ENCODE measurements at regions not wholly inside any gene's neighbourhood (a gene's known extent, or its start where the extent isn't known, plus 50 kb on each side); places are given as distances from the start of the nearest gene placed in this dataset.

GRCh38 chr21:41684381-41685245 lies 82.2 kb downstream of the RIPK4 start:
- Histone ChIP-seq H3K4me1 (ENCODE audit: control insufficient read depth in 2 of 2, insufficient read depth in 1 of 2, low read depth in 1 of 2, low read length in 2 of 2) (no peaks in the 10 kb centered on the region), H3K9me3 (replicated peaks in 1 of 2; ENCODE audit: control insufficient read depth in 2 of 2, insufficient read depth in 1 of 2, low read depth in 1 of 2, low read length in 2 of 2) (no peaks in the 10 kb centered on the region), H2BK120ac (ENCODE audit: low read depth, low read length) (no peak overlapping the region), H2BK5ac (ENCODE audit: low read length) (no peak overlapping the region), H3K4me2 (ENCODE audit: insufficient read depth, low read length, poor library complexity, severe bottlenecking) (no peak overlapping the region), H4K91ac (ENCODE audit: low read depth, low read length, poor library complexity) (no peak overlapping the region), H2AFZ (ENCODE audit: low read length) (no peak overlapping the region), H3K14ac (ENCODE audit: low read length) (no peak overlapping the region), H2BK15ac (ENCODE audit: low read length) (peak overlapping the region; percentile 11), H3K36me3 (replicated peaks in 1 of 2; ENCODE audit: control insufficient read depth in 2 of 2, insufficient read depth in 2 of 2, low read length in 2 of 2) (no peaks in the 10 kb centered on the region), H2AK5ac (ENCODE audit: low read depth, low read length) (no peak overlapping the region), H3K23ac (ENCODE audit: low read depth, low read length, poor library complexity) (no peak overlapping the region), H3K4me3 (ENCODE audit: low read length in 2 of 2) (no peak overlapping the region), H3K18ac (ENCODE audit: low read length) (peak overlapping the region; percentile 40), H3K4ac (ENCODE audit: low read length) (no peak overlapping the region), H3K9ac (ENCODE audit: low read depth, low read length, poor library complexity) (no peak overlapping the region), H3K27me3 (ENCODE audit: control insufficient read depth in 3 of 3, insufficient read depth in 3 of 3, low read depth in 1 of 3, low read length in 3 of 3) (no peaks in the 10 kb centered on the region), H3K27ac (replicated peaks; ENCODE audit: low read length) (no peak overlapping the region), H3K79me1 (ENCODE audit: low read depth, low read length) (no peaks in the 10 kb centered on the region), H4K8ac (ENCODE audit: low read depth, low read length) (no peak overlapping the region), H2BK12ac (ENCODE audit: low read length) (no peak overlapping the region)
- DNase-seq (ENCODE audit: low spot score), result no peak
- no CpG with 5 or more reads among the region's 26 CpGs for WGBS, 2 donors (ENCODE audit: extremely low coverage in 2 of 2, insufficient read length in 2 of 2, insufficient replicate concordance in 1 of 2)

GRCh38 chr21:41683815-41684214 lies 83.0 kb downstream of the RIPK4 start:
- no peak overlapping the region for H3K14ac ChIP-seq (ENCODE audit: low read length)
- H2AK5ac ChIP-seq (ENCODE audit: low read depth, low read length), result no peak overlapping the region
- peak overlapping the region; percentile 21 for H3K18ac ChIP-seq (ENCODE audit: low read length)
- H2BK120ac ChIP-seq (ENCODE audit: low read depth, low read length), result no peak overlapping the region
- no peaks in the 10 kb centered on the region for H3K79me1 ChIP-seq (ENCODE audit: low read depth, low read length)
- no CpG with 5 or more reads among the region's 10 CpGs for WGBS, 2 donors (ENCODE audit: extremely low coverage in 2 of 2, insufficient read length in 2 of 2, insufficient replicate concordance in 1 of 2)
- no peak overlapping the region for H3K23ac ChIP-seq (ENCODE audit: low read depth, low read length, poor library complexity)
- no peaks in the 10 kb centered on the region for H3K36me3 ChIP-seq (replicated peaks in 1 of 2; ENCODE audit: control insufficient read depth in 2 of 2, insufficient read depth in 2 of 2, low read length in 2 of 2)
- H2BK5ac ChIP-seq (ENCODE audit: low read length), result no peak overlapping the region
- H4K8ac ChIP-seq (ENCODE audit: low read depth, low read length), result no peak overlapping the region
- H3K4me2 ChIP-seq (ENCODE audit: insufficient read depth, low read length, poor library complexity, severe bottlenecking), result no peak overlapping the region
- H3K27me3 ChIP-seq (ENCODE audit: control insufficient read depth in 3 of 3, insufficient read depth in 3 of 3, low read depth in 1 of 3, low read length in 3 of 3), result no peaks in the 10 kb centered on the region
- no peak overlapping the region for H2BK15ac ChIP-seq (ENCODE audit: low read length)
- no peak overlapping the region for H3K27ac ChIP-seq (replicated peaks; ENCODE audit: low read length)
- H4K91ac ChIP-seq (ENCODE audit: low read depth, low read length, poor library complexity), result no peak overlapping the region
- no peak overlapping the region for H3K4me3 ChIP-seq (ENCODE audit: low read length in 2 of 2)
- H3K4me1 ChIP-seq (ENCODE audit: control insufficient read depth in 2 of 2, insufficient read depth in 1 of 2, low read depth in 1 of 2, low read length in 2 of 2), result peaks cover 0 to 3% of the 10 kb centered on the region in 2 donors
- no peak for DNase-seq (ENCODE audit: low spot score)
- H2AFZ ChIP-seq (ENCODE audit: low read length), result no peak overlapping the region
- H2BK12ac ChIP-seq (ENCODE audit: low read length), result no peak overlapping the region
- no peak overlapping the region for H3K4ac ChIP-seq (ENCODE audit: low read length)
- H3K9ac ChIP-seq (ENCODE audit: low read depth, low read length, poor library complexity), result no peak overlapping the region
- no peaks in the 10 kb centered on the region for H3K9me3 ChIP-seq (replicated peaks in 1 of 2; ENCODE audit: control insufficient read depth in 2 of 2, insufficient read depth in 1 of 2, low read depth in 1 of 2, low read length in 2 of 2)

GRCh38 chr21:41682719-41683179 lies 84.1 kb downstream of the RIPK4 start:
- no peak overlapping the region for H3K27ac ChIP-seq (replicated peaks; ENCODE audit: low read length)
- no peak overlapping the region for H2AFZ ChIP-seq (ENCODE audit: low read length)
- H3K4me1 ChIP-seq (ENCODE audit: control insufficient read depth in 2 of 2, insufficient read depth in 1 of 2, low read depth in 1 of 2, low read length in 2 of 2), result peaks cover 0 to 12% of the 10 kb centered on the region in 2 donors
- H3K79me1 ChIP-seq (ENCODE audit: low read depth, low read length), result no peaks in the 10 kb centered on the region
- no peak overlapping the region for H3K4ac ChIP-seq (ENCODE audit: low read length)
- no peak overlapping the region for H3K4me3 ChIP-seq (ENCODE audit: low read length in 2 of 2)
- H2BK15ac ChIP-seq (ENCODE audit: low read length), result no peak overlapping the region
- H2AK5ac ChIP-seq (ENCODE audit: low read depth, low read length), result no peak overlapping the region
- H3K9me3 ChIP-seq (replicated peaks in 1 of 2; ENCODE audit: control insufficient read depth in 2 of 2, insufficient read depth in 1 of 2, low read depth in 1 of 2, low read length in 2 of 2), result no peaks in the 10 kb centered on the region
- no peak overlapping the region for H4K8ac ChIP-seq (ENCODE audit: low read depth, low read length)
- H3K4me2 ChIP-seq (ENCODE audit: insufficient read depth, low read length, poor library complexity, severe bottlenecking), result no peak overlapping the region
- H2BK120ac ChIP-seq (ENCODE audit: low read depth, low read length), result no peak overlapping the region
- no CpG with 5 or more reads among the region's 17 CpGs for WGBS, 2 donors (ENCODE audit: extremely low coverage in 2 of 2, insufficient read length in 2 of 2, insufficient replicate concordance in 1 of 2)
- H3K18ac ChIP-seq (ENCODE audit: low read length), result peak overlapping the region; percentile 42
- H2BK12ac ChIP-seq (ENCODE audit: low read length), result no peak overlapping the region
- H4K91ac ChIP-seq (ENCODE audit: low read depth, low read length, poor library complexity), result no peak overlapping the region
- no peak for DNase-seq (ENCODE audit: low spot score)
- H3K23ac ChIP-seq (ENCODE audit: low read depth, low read length, poor library complexity), result no peak overlapping the region
- no peak overlapping the region for H2BK5ac ChIP-seq (ENCODE audit: low read length)
- H3K36me3 ChIP-seq (replicated peaks in 1 of 2; ENCODE audit: control insufficient read depth in 2 of 2, insufficient read depth in 2 of 2, low read length in 2 of 2), result no peaks in the 10 kb centered on the region
- H3K27me3 ChIP-seq (ENCODE audit: control insufficient read depth in 3 of 3, insufficient read depth in 3 of 3, low read depth in 1 of 3, low read length in 3 of 3), result no peaks in the 10 kb centered on the region
- H3K14ac ChIP-seq (ENCODE audit: low read length), result peak overlapping the region; percentile 22
- H3K9ac ChIP-seq (ENCODE audit: low read depth, low read length, poor library complexity), result no peak overlapping the region

GRCh38 chr21:41681939-41682718 lies 84.7 kb downstream of the RIPK4 start:
- Histone ChIP-seq H3K4me2 (ENCODE audit: insufficient read depth, low read length, poor library complexity, severe bottlenecking) (no peak overlapping the region), H3K27ac (replicated peaks; ENCODE audit: low read length) (no peak overlapping the region), H3K79me1 (ENCODE audit: low read depth, low read length) (no peaks in the 10 kb centered on the region), H3K36me3 (replicated peaks in 1 of 2; ENCODE audit: control insufficient read depth in 2 of 2, insufficient read depth in 2 of 2, low read length in 2 of 2) (no peaks in the 10 kb centered on the region), H3K4ac (ENCODE audit: low read length) (no peak overlapping the region), H2BK12ac (ENCODE audit: low read length) (no peak overlapping the region), H3K4me1 (ENCODE audit: control insufficient read depth in 2 of 2, insufficient read depth in 1 of 2, low read depth in 1 of 2, low read length in 2 of 2) (peaks cover 0 to 12% of the 10 kb centered on the region in 2 donors), H3K9me3 (replicated peaks in 1 of 2; ENCODE audit: control insufficient read depth in 2 of 2, insufficient read depth in 1 of 2, low read depth in 1 of 2, low read length in 2 of 2) (no peaks in the 10 kb centered on the region), H3K4me3 (ENCODE audit: low read length in 2 of 2) (no peak overlapping the region), H2AK5ac (ENCODE audit: low read depth, low read length) (no peak overlapping the region), H3K27me3 (ENCODE audit: control insufficient read depth in 3 of 3, insufficient read depth in 3 of 3, low read depth in 1 of 3, low read length in 3 of 3) (no peaks in the 10 kb centered on the region), H3K9ac (ENCODE audit: low read depth, low read length, poor library complexity) (peak overlapping the region; percentile 2), H3K14ac (ENCODE audit: low read length) (peak overlapping the region; percentile 22), H4K8ac (ENCODE audit: low read depth, low read length) (no peak overlapping the region), H4K91ac (ENCODE audit: low read depth, low read length, poor library complexity) (no peak overlapping the region), H2BK5ac (ENCODE audit: low read length) (no peak overlapping the region), H3K23ac (ENCODE audit: low read depth, low read length, poor library complexity) (no peak overlapping the region), H2BK120ac (ENCODE audit: low read depth, low read length) (no peak overlapping the region), H2BK15ac (ENCODE audit: low read length) (peak overlapping the region; percentile 20), H2AFZ (ENCODE audit: low read length) (no peak overlapping the region), H3K18ac (ENCODE audit: low read length) (peak overlapping the region; percentile 42)
- DNase-seq (ENCODE audit: low spot score), result no peak
- no CpG with 5 or more reads among the region's 24 CpGs for WGBS, 2 donors (ENCODE audit: extremely low coverage in 2 of 2, insufficient read length in 2 of 2, insufficient replicate concordance in 1 of 2)

Measured in neuronal stem cell (in vitro differentiated cells).